AG20443 (cell line): ENCODE measurements at regions not wholly inside any gene's neighbourhood (a gene's known extent, or its start where the extent isn't known, plus 50 kb on each side); places are given as distances from the start of the nearest gene placed in this dataset.

ENCODE experiments used
- DNase-seq: peaks from one replicate; pipeline ENCODE4 v3.0.0; 2012; ENCODE audit warnings: low spot score, mixed read lengths

DNA sequence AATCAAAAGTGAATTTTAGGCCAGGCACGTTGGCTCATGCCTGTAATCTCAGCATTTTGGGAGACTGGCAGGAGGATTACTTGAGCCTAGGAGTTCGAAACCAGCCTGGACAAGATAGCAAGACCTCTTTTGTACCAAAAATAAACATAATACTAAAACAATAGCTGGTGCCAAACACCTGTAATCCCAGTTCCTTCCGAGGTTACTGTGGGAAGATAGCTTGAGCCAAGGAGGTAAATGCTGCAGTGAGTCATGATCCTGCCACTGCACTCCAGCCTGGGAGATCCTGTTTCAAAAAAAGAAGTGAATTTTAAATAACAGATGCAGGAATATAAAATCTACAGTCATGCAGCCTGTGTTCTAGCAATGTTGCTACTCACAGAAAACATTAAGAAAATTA is 488.3 kb downstream of the PPARGC1A start:
- no peak for DNase-seq

- no peak for DNase-seq
Observed at GRCh38 chr4:23392860-23393458, 496.9 kb downstream of the PPARGC1A start.

DNA sequence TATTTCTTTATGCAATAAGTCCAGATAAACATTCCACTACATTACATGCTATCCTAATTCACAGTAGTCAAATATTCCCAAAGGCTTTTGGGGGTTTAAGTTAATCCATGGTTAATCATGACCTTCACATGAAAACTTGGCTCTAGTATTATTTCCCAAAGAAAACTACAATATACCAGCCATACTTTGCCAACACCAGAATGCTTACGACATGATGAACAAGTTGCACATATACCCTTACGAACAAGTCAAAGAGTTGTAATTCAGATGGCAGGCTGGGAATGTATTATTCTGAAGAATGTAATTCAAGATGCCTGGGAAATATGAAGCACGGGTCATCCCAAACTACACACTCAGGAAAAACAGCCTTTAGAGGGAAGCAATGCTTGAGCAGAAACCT is 499.6 kb downstream of the PPARGC1A start:
- no peak for DNase-seq

- no peak for DNase-seq
Observed at GRCh38 chr4:23388699-23389395, 501.0 kb downstream of the PPARGC1A start.

- no peak for DNase-seq
Observed at GRCh38 chr4:23388255-23388654, 501.6 kb downstream of the PPARGC1A start.

GRCh38 chr4:23384741-23385140 is 505.1 kb downstream of the PPARGC1A start:
- DNase-seq, result no peak

DNA sequence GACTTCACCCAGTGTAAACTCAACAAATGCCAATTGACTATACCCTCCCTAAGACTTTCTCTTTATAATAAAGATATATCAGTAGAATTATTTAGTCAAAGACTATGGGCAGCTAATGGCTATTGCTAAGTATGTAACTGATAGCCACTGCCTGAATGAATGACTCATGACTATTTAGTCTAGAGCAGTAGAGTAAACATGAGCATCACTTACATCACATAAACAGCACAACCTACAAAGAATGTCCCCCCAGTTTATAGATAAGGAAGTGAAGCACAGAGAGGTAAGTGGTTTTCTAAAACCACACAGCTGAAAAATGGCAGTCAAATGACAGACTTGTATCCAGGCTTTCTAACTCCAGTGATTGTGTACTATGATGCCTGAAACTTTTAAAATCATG is 507.0 kb downstream of the PPARGC1A start:
- DNase-seq, result no peak

GRCh38 chr4:23374259-23374658 is 515.6 kb downstream of the PPARGC1A start:
- DNase-seq, result no peak

DNA sequence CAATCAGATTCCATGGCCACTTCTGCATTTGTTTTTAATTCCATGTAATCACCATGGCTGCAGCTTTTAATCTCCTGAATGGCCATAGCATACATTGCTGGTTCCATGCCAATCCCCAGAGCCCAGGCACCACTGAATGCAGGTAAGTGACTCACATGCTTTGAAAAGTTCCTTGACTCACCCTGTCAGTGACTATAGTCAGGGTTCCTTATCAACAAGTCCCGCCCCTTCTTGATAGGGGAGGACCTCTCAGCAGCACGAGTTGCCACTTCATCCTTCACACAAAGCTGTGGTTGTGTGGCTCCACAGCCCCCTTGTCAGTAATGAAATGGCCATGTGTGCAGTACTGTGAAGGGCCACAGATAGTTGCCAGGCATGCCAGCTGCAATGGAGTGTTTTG is 516.6 kb downstream of the PPARGC1A start:
- no peak for DNase-seq

GRCh38 chr4:23371533-23371932 is 518.3 kb downstream of the PPARGC1A start:
- no peak for DNase-seq

- DNase-seq, result no peak
Observed at GRCh38 chr4:23369331-23369730, 520.5 kb downstream of the PPARGC1A start.

DNA sequence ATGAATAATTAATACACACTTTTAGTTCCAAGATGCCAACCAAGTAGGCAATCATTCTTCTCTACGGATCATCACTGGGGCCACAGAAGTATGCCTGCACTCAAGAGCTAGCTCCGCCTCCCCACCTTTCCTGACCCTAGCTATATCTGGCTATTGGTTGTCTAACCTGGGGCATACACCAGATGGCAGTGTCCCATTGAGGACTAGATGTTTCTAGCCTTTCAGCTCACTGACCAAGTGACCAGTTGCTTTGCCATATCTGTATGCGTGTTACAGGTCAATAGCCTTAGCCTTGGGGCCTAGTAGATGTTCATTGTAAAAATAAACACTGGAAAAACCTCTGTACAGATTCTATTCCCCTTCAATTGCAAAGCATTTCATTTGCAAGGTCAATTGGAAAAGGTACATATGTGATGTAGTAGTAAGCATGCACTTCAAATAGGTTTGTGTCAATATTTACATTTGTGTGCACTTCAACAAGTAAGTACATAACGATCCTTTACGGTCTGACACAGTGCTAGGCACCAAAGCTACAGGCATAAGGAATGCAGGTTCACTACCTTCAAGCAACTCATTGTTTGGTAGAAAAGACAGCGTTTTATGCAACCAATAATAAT is 521.7 kb downstream of the PPARGC1A start:
- no peak for DNase-seq

GRCh38 chr4:23366557-23366906 is 523.3 kb downstream of the PPARGC1A start:
- DNase-seq, result no peak

DNA sequence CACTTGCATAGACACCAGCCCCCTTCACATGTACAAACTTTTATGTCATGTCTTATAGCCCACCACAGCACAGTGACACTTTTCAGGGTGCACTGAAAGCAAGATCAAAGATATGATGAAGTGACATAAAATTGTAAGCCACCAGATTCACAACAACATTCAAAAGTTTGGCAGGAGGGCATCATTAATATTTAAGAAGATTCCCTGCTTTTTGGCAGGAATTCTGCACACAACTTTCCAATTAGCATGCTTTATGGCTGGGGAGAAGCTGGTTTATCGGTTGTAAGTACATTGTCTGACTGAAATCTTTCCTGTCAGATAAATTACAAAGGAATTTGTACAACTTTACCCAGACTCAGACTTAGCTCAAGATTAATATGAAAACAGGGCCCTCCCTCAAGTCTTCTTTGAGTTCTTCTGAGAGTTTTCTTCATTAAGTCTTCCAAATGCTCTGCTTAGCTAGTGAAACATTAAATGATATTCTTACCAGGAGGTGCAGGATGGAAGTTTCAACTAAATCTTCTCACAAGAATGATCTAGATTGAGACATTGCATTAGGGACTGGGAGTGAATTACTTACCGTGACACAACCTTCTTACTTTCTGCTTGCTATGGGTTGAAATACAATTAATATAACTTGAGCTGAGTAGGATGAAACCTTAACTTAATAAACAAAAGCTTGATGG is 523.8 kb downstream of the PPARGC1A start:
- DNase-seq, result no peak

DNA sequence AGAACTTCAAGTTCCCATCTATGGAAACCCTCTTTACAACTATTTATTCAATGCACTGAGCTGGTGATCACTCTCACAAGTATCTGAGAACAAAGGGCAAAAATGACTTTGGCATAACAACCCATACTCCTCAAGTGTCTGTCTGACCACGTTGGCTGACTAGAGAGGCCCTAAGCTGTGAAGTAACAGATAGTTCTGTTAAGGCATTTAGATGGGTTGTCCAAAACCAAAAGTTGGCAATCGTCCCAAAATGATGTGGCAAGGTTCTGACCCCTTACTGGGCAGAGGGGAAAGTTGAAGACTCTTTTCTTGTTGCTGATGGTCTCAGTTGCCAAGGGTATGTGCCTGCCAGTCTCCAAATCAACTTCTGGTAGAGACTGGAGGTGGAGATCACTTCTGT is 524.8 kb downstream of the PPARGC1A start:
- no peak for DNase-seq

DNA sequence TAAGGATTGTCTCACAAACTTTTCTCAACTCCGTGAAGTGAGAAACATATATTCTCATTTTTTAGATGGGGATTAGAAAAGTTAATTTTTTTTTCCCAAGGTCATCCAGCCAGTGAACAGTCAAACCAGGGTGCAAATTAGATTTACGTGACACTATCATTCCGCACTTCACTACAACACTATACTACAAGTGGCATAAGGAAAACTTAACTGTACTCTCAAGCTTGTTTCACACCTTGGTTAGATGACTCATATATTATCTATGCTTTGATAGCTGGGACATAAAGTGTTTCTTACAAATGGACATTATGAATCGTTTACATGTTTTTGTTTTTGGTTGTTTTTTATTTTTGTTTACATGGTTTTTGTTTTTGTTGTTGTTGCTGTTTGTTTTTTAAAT is 525.7 kb downstream of the PPARGC1A start:
- DNase-seq, result no peak

- no peak for DNase-seq
Observed at GRCh38 chr4:23361453-23361852, 528.4 kb downstream of the PPARGC1A start.

DNA sequence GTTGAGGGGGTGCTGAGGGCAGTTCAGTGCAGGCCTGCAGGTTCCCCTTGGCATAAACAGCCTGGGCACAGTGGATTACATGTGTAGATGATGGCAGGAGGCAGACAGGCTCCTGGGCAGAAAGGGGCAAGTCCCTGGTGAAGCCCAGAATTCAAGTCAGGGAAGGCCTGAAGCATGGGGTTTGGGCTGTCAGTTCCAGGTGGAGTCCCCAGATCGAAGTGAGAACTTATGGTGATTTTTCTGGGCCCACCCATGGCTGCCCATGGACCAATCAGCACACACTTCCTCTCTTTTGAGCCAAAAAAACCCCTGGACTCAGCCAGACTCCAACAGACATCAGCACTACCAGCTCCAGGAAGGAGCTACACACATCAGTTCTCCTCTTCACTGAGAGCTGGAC is 529.1 kb downstream of the PPARGC1A start:
- no peak for DNase-seq

DNA sequence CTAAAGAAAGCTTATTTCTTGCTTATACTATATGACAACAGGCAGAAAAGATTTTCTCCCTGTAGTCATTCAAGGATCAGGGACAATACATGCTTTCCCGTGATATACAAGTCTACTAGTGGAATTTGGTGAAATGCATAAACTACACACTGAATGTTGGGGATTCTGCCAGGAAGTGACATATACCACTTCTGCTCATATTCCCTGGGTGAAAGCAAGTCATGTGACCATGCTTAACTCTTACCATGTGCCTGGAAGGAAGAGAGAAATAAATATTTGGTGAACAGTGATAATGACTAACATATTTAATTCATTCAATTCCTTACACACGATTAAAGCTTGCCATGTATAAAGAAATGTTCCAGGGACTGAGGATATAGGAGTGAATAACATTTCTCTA is 534.6 kb downstream of the PPARGC1A start:
- no peak for DNase-seq

DNA sequence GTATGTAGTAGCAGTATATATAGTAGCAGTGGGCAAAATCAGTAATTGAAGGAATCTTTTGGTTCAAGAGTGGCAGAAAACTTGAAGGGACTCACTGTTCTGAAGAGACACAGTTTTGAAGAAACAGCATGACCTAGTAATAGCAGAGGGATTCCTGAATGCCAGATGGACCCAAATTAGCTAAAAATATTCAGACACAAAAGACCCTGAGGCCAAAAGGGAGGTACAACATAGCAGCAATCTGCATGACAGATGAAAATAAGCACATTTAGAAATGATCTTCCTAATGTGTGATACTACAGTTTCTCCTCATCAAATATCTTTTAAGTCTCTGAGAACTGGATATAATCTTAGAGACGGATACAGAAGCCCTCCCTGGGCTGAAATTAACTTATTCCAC is 536.6 kb downstream of the PPARGC1A start:
- no peak for DNase-seq

DNA sequence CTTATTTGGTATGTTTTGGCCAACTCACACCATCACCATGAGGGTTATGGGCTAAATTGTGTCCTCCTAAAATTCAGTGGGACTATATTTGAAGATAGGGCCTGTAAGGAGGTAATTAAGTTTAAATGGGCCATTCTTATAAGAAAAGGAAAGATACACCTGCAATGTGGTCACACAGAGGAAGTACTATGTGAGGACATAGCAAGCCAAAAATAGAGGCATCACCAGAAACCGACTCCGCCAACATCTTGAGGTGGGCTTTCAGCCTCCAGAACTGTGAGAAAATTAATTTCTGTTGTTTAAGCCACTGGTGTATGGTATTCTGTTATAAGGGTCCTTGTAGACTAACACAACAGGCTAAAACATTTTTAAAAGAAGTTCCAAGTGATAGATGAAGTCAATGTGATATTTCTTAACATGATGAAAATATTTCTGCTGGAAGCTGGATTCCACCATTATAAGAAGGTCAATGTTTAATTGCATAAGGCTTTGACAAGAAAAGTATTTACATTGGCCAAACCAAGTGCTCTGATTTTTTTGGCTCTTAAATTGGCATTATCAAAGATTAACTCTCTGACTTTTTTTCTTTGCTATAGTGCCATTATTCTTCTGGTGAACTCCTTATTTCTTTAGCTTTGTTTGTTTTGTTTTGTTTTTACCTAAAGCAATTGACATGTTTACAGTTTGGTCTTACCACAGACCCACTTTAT is 540.9 kb downstream of the PPARGC1A start:
- no peak for DNase-seq

- no peak for DNase-seq
Observed at GRCh38 chr4:23337292-23337691, 552.6 kb downstream of the PPARGC1A start.
